HCT116 (cell line): ENCODE measurements at regions not wholly inside any gene's neighbourhood (a gene's known extent, or its start where the extent isn't known, plus 50 kb on each side); places are given as distances from the start of the nearest gene placed in this dataset.

Experiments used
- ATAC-seq: fragments of 200-7000 bp; cut with Tn5 transposase; 2 replicates; pipeline ENCODE4 v1.9.1; 2020; ENCODE audit warnings: mild to moderate bottlenecking, moderate library complexity
- BruUV-seq: library from RNA; stranded (reverse); fragments of 400-500 nt; replicated peaks from 2 replicates; lab custom pipeline; 2021; lab: Mats Ljungman, UMichigan
- CTCF ChIA-PET: fragments of 300-600 bp; sonication (Branson Sonifier 250); formaldehyde crosslinking; loops from one replicate; lab custom pipeline; 2021; ENCODE audit warnings: antibody characterized with exemption; lab: Charles Lee
- POLR2A ChIA-PET: fragments of 300-600, 350-600 bp; sonication (Branson Sonifier 250); formaldehyde crosslinking; loops from one replicate; lab custom pipeline; 2021; ENCODE audit warnings: antibody characterized with exemption; lab: Charles Lee
- RAD21 ChIA-PET, 2 experiments: fragments of 300-600 bp; sonication (Branson Sonifier 250); formaldehyde crosslinking; loops; one replicate each; lab custom pipeline; 2023; ENCODE audit warnings: low total read pairs in 2 of 2; ENCODE audit not compliant: uncharacterized antibody in 2 of 2, unreplicated experiment in 2 of 2, low non-redundant PET in 1 of 2; lab: Charles Lee
- DNase-seq: peaks from one replicate; pipeline ENCODE4 v3.0.0-alpha.2; 2010; ENCODE audit warnings: low read depth, low spot score
- H2AFZ ChIP-seq: fragments of 200-600 bp; shearing (Covaris generic), sonication (generic); 2 replicates; pipeline ENCODE4 v1.6.1; 2017; ENCODE audit warnings: low read depth, mixed run types, mixed read lengths, antibody characterized with exemption, low read length; ENCODE audit not compliant: poor library complexity, severe bottlenecking
- H3K27ac ChIP-seq: 2 replicates; pipeline ENCODE4 v1.5.1; 2012; ENCODE audit warnings: low read depth, low read length
- H3K27me3 ChIP-seq: fragments of 200-600 bp; sonication (generic); 2 replicates; pipeline ENCODE4 v1.6.1; 2016; ENCODE audit warnings: mixed run types, low read length, mixed read lengths; ENCODE audit not compliant: insufficient read depth
- H3K36me3 ChIP-seq, 2 experiments: fragments of 200-500 bp in 1 of 2; fragments of 200-600 bp in 1 of 2; sonication (Bioruptor generic) in 1 of 2; sonication (generic) in 1 of 2; 2 replicates each; pipeline versions ENCODE4 v1.5.1 to v1.6.1; 2014 to 2016; ENCODE audit warnings: low read length in 2 of 2, inconsistent platforms in 1 of 2, mixed read lengths in 1 of 2, mixed run types in 1 of 2; ENCODE audit not compliant: insufficient read depth in 2 of 2, control insufficient read depth in 1 of 2
- H3K4me1 ChIP-seq, 2 experiments: fragments of 200-600 bp in 1 of 2; sonication (generic) in 1 of 2; 2 replicates each; pipeline versions ENCODE4 v1.5.1 to v1.6.1; 2012 to 2017; ENCODE audit warnings: low read length in 2 of 2, inconsistent platforms in 1 of 2, mild to moderate bottlenecking in 1 of 2, mixed read lengths in 1 of 2, mixed run types in 1 of 2, moderate library complexity in 1 of 2; ENCODE audit not compliant: insufficient read depth in 2 of 2, control insufficient read depth in 1 of 2
- H3K4me2 ChIP-seq: fragments of 200-600 bp; sonication (generic); 2 replicates; pipeline ENCODE4 v1.6.1; 2017; ENCODE audit warnings: mixed run types, low read length, mixed read lengths
- H3K4me3 ChIP-seq, 2 experiments: fragments of 200-600 bp in 1 of 2; sonication (generic) in 1 of 2; replicated peaks in 1 of 2; 2 replicates each; pipeline ENCODE4 v1.5.1; 2011 to 2016; ENCODE audit warnings: low read length in 2 of 2, control low read depth in 1 of 2, low read depth in 1 of 2, mild to moderate bottlenecking in 1 of 2, mixed read lengths in 1 of 2, mixed run types in 1 of 2
- H3K79me2 ChIP-seq: fragments of 200-600 bp; sonication (generic); 2 replicates; pipeline ENCODE4 v1.6.1; 2017; ENCODE audit warnings: mild to moderate bottlenecking, mixed run types, low read length, moderate library complexity, mixed read lengths; ENCODE audit not compliant: insufficient read depth
- H3K9ac ChIP-seq: fragments of 200-600 bp; sonication (generic); 2 replicates; pipeline ENCODE4 v1.6.1; 2016; ENCODE audit warnings: low read length, mixed read lengths
- H3K9me2 ChIP-seq: fragments of 200-600 bp; sonication (generic), shearing (Covaris generic); 2 replicates; pipeline ENCODE4 v1.6.1; 2017; ENCODE audit warnings: mixed run types, mild to moderate bottlenecking, moderate library complexity; ENCODE audit not compliant: insufficient read depth
- H3K9me3 ChIP-seq, 2 experiments: fragments of 200-500 bp in 1 of 2; fragments of 200-600 bp in 1 of 2; sonication (Bioruptor generic) in 1 of 2; sonication (generic) in 1 of 2; 2 replicates each; pipeline ENCODE4 v1.6.1; 2014 to 2017; ENCODE audit warnings: low read length in 2 of 2, mixed read lengths in 2 of 2, inconsistent platforms in 1 of 2, low read depth in 1 of 2, mild to moderate bottlenecking in 1 of 2, mixed run types in 1 of 2, moderate library complexity in 1 of 2; ENCODE audit not compliant: control insufficient read depth in 1 of 2, insufficient read depth in 1 of 2
- H4K20me1 ChIP-seq: fragments of 200-600 bp; sonication (generic), shearing (Covaris generic); 2 replicates; pipeline ENCODE4 v1.6.1; 2017; ENCODE audit warnings: mixed run types, mild to moderate bottlenecking, moderate library complexity; ENCODE audit not compliant: insufficient read depth
- CBX3 ChIP-seq: IDR thresholded peaks from 2 replicates; pipeline ENCODE4 v1.6.1; 2012; ENCODE audit warnings: low read depth
- EZH2phosphoT487 ChIP-seq: fragments of 200-600 bp; IDR thresholded peaks from 2 replicates; pipeline ENCODE4 v1.6.1; 2018; ENCODE audit warnings: antibody characterized with exemption, borderline replicate concordance
- REST ChIP-seq: IDR thresholded peaks from 2 replicates; pipeline ENCODE4 v1.6.1; 2012; ENCODE audit warnings: low read depth
- SP1 ChIP-seq: IDR thresholded peaks from 2 replicates; pipeline ENCODE4 v1.6.1; 2012; ENCODE audit warnings: low read depth
- SRF ChIP-seq: IDR thresholded peaks from 2 replicates; pipeline ENCODE4 v1.6.1; 2012; ENCODE audit warnings: low read depth
- TCF7L2 ChIP-seq: IDR thresholded peaks from 2 replicates; pipeline ENCODE4 v1.7.0; 2011; ENCODE audit warnings: borderline replicate concordance, inconsistent platforms; ENCODE audit not compliant: insufficient read depth, insufficient read length; ENCODE audit errors: extremely low read depth
- YY1 ChIP-seq: IDR thresholded peaks from 2 replicates; pipeline ENCODE4 v1.6.1; 2011; ENCODE audit warnings: low read length, low read depth, moderate library complexity, mild to moderate bottlenecking; ENCODE audit not compliant: insufficient replicate concordance; ENCODE audit errors: extremely low read depth
- ZFX ChIP-seq: fragments of 450-650 bp; IDR thresholded peaks from 2 replicates; pipeline ENCODE4 v1.6.1; 2017
- intact Hi-C: fragments of 100-400 bp; cut with micrococcal nuclease; formaldehyde crosslinking; loops from 2 replicates; pipeline ENCODE4 v1.10.0; 2022
- TF ChIP-seq, protein P1 (sequence below): IDR thresholded peaks from 2 replicates; pipeline ENCODE4 v1.6.1; 2011; ENCODE audit warnings: mild to moderate bottlenecking, low read length, moderate library complexity; ENCODE audit not compliant: insufficient replicate concordance; ENCODE audit errors: extremely low read depth
- TF ChIP-seq, protein P2 (sequence below), 3 experiments: fragments of 200-600 bp in 1 of 3; sonication (generic) in 1 of 3; IDR thresholded peaks in 2 of 3; conservative IDR thresholded peaks in 1 of 3; 2 replicates each; pipeline ENCODE4 v1.5.1; 2012 to 2017; ENCODE audit warnings: low read depth in 2 of 3, low read length in 2 of 3, antibody characterized with exemption in 1 of 3, borderline replicate concordance in 1 of 3, control low read depth in 1 of 3, mild to moderate bottlenecking in 1 of 3, mixed read lengths in 1 of 3, mixed run types in 1 of 3, moderate library complexity in 1 of 3; ENCODE audit not compliant: insufficient read depth in 1 of 3

- Histone ChIP-seq H3K4me3 (no peak overlapping the region), H3K4me2 (no peak overlapping the region), H3K9me2 (no peaks in the 10 kb centered on the region), H3K79me2 (no peaks in the 10 kb centered on the region), H3K27me3 (no peaks in the 10 kb centered on the region), H3K27ac (no peak overlapping the region), H4K20me1 (no peaks in the 10 kb centered on the region), H3K36me3 (no peaks in the 10 kb centered on the region), H3K9me3 (no peaks in the 10 kb centered on the region), H3K4me1 (no peaks in the 10 kb centered on the region), H2AFZ (no peak overlapping the region), H3K9ac (no peak overlapping the region)
- no peak for TF ChIP-seq REST
- no peak for TF ChIP-seq CBX3
- ATAC-seq (0 out of 2 replicates have a peak, but pooled peaks have one; percentile 35), DNase-seq (no peak)
- CTCF ChIA-PET: interaction anchor here (0.6 kb wide), 1 partner anchor 43 kb away, joined by 3 read pairs; no protein-coding TSS in a partner anchor
- RAD21 ChIA-PET: no interaction called here
- POLR2A ChIA-PET: no interaction called here
- intact Hi-C loops: no loop called here
- no TSS peak for BruUV-seq
Observed at GRCh38 chr12:125280482-125281377, 215.5 kb downstream of the AACS start.

- no peak overlapping the region for H2AFZ ChIP-seq
- ATAC-seq (no peak), DNase-seq (no peak)
- POLR2A ChIA-PET: no interaction called here
- BruUV-seq: no TSS peak
- H3K4me2 ChIP-seq: no peak overlapping the region
- CTCF ChIA-PET: no interaction called here
- H3K4me3 ChIP-seq: no peak overlapping the region
- H3K79me2 ChIP-seq: no peaks in the 10 kb centered on the region
- no peaks in the 10 kb centered on the region for H3K36me3 ChIP-seq
- no peaks in the 10 kb centered on the region for H3K9me2 ChIP-seq
- no peaks in the 10 kb centered on the region for H3K4me1 ChIP-seq
- no peak overlapping the region for H3K27ac ChIP-seq
- H4K20me1 ChIP-seq: no peaks in the 10 kb centered on the region
- no peaks in the 10 kb centered on the region for H3K9me3 ChIP-seq
- RAD21 ChIA-PET: no interaction called here
- no peak overlapping the region for H3K9ac ChIP-seq
- H3K27me3 ChIP-seq: 0 out of 2 replicates have a peak, but pooled peaks cover 4% of the 10 kb centered on the region
- intact Hi-C loops: no loop called here
- TF ChIP-seq ZFX: no peak
- TF ChIP-seq, protein P1, sequence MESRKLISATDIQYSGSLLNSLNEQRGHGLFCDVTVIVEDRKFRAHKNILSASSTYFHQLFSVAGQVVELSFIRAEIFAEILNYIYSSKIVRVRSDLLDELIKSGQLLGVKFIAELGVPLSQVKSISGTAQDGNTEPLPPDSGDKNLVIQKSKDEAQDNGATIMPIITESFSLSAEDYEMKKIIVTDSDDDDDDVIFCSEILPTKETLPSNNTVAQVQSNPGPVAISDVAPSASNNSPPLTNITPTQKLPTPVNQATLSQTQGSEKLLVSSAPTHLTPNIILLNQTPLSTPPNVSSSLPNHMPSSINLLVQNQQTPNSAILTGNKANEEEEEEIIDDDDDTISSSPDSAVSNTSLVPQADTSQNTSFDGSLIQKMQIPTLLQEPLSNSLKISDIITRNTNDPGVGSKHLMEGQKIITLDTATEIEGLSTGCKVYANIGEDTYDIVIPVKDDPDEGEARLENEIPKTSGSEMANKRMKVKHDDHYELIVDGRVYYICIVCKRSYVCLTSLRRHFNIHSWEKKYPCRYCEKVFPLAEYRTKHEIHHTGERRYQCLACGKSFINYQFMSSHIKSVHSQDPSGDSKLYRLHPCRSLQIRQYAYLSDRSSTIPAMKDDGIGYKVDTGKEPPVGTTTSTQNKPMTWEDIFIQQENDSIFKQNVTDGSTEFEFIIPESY: no peak
- TF ChIP-seq YY1: no peak
- no peak for TF ChIP-seq TCF7L2
- TF ChIP-seq, protein P2, sequence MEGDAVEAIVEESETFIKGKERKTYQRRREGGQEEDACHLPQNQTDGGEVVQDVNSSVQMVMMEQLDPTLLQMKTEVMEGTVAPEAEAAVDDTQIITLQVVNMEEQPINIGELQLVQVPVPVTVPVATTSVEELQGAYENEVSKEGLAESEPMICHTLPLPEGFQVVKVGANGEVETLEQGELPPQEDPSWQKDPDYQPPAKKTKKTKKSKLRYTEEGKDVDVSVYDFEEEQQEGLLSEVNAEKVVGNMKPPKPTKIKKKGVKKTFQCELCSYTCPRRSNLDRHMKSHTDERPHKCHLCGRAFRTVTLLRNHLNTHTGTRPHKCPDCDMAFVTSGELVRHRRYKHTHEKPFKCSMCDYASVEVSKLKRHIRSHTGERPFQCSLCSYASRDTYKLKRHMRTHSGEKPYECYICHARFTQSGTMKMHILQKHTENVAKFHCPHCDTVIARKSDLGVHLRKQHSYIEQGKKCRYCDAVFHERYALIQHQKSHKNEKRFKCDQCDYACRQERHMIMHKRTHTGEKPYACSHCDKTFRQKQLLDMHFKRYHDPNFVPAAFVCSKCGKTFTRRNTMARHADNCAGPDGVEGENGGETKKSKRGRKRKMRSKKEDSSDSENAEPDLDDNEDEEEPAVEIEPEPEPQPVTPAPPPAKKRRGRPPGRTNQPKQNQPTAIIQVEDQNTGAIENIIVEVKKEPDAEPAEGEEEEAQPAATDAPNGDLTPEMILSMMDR (IDR thresholded peaks at IDR 0.05 in 2 of 3, conservative IDR thresholded peaks at IDR 0.05 in 1 of 3; ENCODE audit: borderline replicate concordance in 1 of 3, insufficient read depth in 1 of 3, low read depth in 2 of 3, low read length in 2 of 3): no peak
- TF ChIP-seq SRF: no peak
- TF ChIP-seq SP1: no peak
- TF ChIP-seq EZH2phosphoT487: no peak
Observed at GRCh38 chr12:125282921-125283320, 217.7 kb downstream of the AACS start.
